ENCODE measurements at regions not wholly inside any gene's neighbourhood (a gene's known extent, or its start where the extent isn't known, plus 50 kb on each side); places are given as distances from the start of the nearest gene placed in this dataset.

DNA sequence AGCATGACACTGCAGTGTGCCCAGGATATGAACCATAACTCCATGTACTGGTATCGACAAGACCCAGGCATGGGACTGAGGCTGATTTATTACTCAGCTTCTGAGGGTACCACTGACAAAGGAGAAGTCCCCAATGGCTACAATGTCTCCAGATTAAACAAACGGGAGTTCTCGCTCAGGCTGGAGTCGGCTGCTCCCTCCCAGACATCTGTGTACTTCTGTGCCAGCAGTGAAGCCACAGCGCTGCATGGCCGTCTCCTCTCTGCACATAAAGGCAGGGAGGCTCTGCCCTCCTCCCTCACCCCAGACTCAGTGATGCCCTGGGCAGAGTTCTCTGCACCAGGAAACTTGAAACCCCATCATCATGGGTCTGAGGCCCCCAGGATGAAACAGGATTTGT is 70.7 kb upstream of the PRSS58 start:
- Histone ChIP-seq H3K27ac (no peak overlapping the region), H3K4me1 (no peaks in the 10 kb centered on the region), H3K4me3 (no peak overlapping the region), H3K27me3 (peaks cover 0 to 24% (median 0%) of the 10 kb centered on the region in 3 donors), H3K9me3 (no peaks in the 10 kb centered on the region), H3K36me3 (no peaks in the 10 kb centered on the region)
- intact Hi-C loops (cut with DNase I; ENCODE audit: low total_unique reads): no loop called here
- TF ChIP-seq POLR2AphosphoS5 (IDR thresholded peaks at IDR 0.05) (no peak), POLR2A (IDR thresholded peaks at IDR 0.05) (no peak), EP300 (IDR thresholded peaks at IDR 0.05) (no peak)
- TF ChIP-seq, protein P1, sequence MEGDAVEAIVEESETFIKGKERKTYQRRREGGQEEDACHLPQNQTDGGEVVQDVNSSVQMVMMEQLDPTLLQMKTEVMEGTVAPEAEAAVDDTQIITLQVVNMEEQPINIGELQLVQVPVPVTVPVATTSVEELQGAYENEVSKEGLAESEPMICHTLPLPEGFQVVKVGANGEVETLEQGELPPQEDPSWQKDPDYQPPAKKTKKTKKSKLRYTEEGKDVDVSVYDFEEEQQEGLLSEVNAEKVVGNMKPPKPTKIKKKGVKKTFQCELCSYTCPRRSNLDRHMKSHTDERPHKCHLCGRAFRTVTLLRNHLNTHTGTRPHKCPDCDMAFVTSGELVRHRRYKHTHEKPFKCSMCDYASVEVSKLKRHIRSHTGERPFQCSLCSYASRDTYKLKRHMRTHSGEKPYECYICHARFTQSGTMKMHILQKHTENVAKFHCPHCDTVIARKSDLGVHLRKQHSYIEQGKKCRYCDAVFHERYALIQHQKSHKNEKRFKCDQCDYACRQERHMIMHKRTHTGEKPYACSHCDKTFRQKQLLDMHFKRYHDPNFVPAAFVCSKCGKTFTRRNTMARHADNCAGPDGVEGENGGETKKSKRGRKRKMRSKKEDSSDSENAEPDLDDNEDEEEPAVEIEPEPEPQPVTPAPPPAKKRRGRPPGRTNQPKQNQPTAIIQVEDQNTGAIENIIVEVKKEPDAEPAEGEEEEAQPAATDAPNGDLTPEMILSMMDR (IDR thresholded peaks at IDR 0.05): no peak
- no peak for DNase-seq
- WGBS, 5 donors: 55 to 86% (median 67%) methylated on average over 6 of the region's 6 CpGs

DNA sequence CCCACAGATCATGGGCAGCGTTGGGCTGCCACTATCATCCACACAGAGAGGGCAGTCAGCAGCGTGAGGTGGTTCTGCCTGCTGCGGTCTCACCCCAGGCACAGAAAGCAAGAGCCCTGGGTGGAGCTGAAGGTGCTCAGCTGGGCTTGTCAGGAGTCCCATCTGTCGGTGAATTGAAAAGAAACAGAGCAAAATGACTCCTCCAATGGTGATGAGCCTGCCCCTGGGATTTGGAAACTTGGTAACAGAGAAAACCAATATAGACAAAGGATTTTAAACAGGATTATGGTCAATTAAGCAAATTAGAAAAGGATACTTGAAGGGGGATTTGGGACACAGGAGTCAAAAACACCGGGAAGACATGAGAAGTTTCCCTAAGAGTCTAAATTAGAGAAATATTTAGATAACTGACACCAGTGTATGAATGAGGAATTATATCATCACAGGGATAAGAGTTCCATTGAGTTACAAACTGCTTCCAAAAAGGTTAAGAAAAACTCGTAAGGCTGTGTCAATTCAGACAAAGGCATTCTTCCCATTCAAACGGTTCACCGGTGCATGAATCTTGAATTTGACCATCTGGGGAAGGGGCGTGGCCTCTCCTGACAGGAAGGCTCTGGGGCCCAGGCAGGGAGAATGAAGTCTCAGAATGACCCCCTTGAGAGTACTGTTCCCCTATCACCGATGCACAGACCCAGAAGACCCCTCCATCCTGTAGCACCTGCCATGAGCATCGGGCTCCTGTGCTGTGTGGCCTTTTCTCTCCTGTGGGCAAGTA is 70.0 kb upstream of the PRSS58 start:
- TF ChIP-seq POLR2A (IDR thresholded peaks at IDR 0.05) (no peak), POLR2AphosphoS5 (IDR thresholded peaks at IDR 0.05) (no peak), EP300 (IDR thresholded peaks at IDR 0.05) (no peak)
- TF ChIP-seq, protein P1 (IDR thresholded peaks at IDR 0.05): no peak
- Histone ChIP-seq H3K4me1 (no peaks in the 10 kb centered on the region), H3K27me3 (peaks cover 0 to 21% (median 0%) of the 10 kb centered on the region in 3 donors), H3K27ac (no peak overlapping the region), H3K9me3 (no peaks in the 10 kb centered on the region), H3K36me3 (no peaks in the 10 kb centered on the region), H3K4me3 (no peak overlapping the region)
- DNase-seq: no peak
- 51 to 61% (median 56%) methylated on average over 11 of the region's 11 CpGs for WGBS, 5 donors
- intact Hi-C loops (cut with DNase I; ENCODE audit: low total_unique reads): no loop called here

DNA sequence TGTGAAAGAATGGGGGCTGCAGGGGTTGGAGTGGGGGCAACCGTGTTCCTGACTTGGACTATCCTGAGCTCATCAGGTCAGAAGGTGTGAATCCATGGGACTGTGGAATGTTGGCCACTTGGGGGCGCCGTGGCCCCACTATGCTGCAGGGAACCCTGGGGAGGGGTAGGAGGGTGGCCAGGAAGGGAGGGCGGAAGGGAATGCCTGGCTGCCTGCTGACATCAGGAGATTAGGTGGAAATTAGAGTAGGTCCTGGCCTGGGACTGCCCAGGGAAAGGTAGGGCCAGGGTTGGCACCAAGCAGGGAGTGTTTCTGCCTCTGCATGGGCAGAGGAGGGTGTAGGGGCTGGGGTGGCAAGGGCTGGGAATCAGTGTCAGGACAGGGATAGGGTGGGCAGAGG is 65.8 kb upstream of the PRSS58 start:
- TF ChIP-seq, protein P1 (IDR thresholded peaks at IDR 0.05): peak in 1 of 7 experiments; percentile 17
- no peak for TF ChIP-seq POLR2A (IDR thresholded peaks at IDR 0.05)
- Histone ChIP-seq H3K36me3 (no peaks in the 10 kb centered on the region), H3K4me1 (no peaks in the 10 kb centered on the region), H3K4me3 (no peak overlapping the region), H3K27me3 (peaks cover 0 to 6% (median 0%) of the 10 kb centered on the region in 3 donors), H3K9me3 (no peaks in the 10 kb centered on the region), H3K27ac (no peak overlapping the region)
- DNase-seq: peak in 1 of 2 donors; percentile 31
- intact Hi-C loops (cut with DNase I; ENCODE audit: low total_unique reads): no loop called here
- WGBS, 5 donors: 8 to 15% (median 12%) methylated on average over 4 of the region's 4 CpGs

DNA sequence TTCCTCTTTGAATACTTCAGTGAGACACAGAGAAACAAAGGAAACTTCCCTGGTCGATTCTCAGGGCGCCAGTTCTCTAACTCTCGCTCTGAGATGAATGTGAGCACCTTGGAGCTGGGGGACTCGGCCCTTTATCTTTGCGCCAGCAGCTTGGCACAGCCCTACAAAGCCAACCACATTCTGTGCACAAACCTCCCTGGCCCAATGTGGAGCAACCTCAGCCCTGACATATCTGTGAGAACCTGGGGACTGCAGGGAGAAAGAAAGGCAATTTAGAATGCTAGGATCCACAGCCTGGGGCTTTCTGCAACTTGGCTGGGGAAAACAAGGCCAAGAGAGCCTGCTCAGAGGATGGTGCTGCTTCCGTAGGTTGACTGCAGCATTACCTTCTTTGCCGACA is 63.5 kb upstream of the PRSS58 start:
- WGBS, 5 donors: 79 to 84% (median 80%) methylated on average over 7 of the region's 7 CpGs
- no peaks in the 10 kb centered on the region for H3K9me3 ChIP-seq
- H3K36me3 ChIP-seq: no peaks in the 10 kb centered on the region
- intact Hi-C loops (cut with DNase I; ENCODE audit: low total_unique reads): no loop called here
- TF ChIP-seq POLR2AphosphoS5 (IDR thresholded peaks at IDR 0.05): no peak
- TF ChIP-seq EP300 (IDR thresholded peaks at IDR 0.05): no peak
- no peak for TF ChIP-seq POLR2A (IDR thresholded peaks at IDR 0.05)
- TF ChIP-seq, protein P1 (IDR thresholded peaks at IDR 0.05): no peak
- no peaks in the 10 kb centered on the region for H3K27me3 ChIP-seq
- no peak for DNase-seq
- H3K27ac ChIP-seq: no peak overlapping the region
- no peaks in the 10 kb centered on the region for H3K4me1 ChIP-seq
- H3K4me3 ChIP-seq: no peak overlapping the region
